ENCODE measurements at regions not wholly inside any gene's neighbourhood (a gene's known extent, or its start where the extent isn't known, plus 50 kb on each side); places are given as distances from the start of the nearest gene placed in this dataset.
"Not testable (repeated sequence)": the region's sequence is repeated elsewhere in the genome, so short reads cannot be mapped to it uniquely, and the experiment has no call there.

DNA sequence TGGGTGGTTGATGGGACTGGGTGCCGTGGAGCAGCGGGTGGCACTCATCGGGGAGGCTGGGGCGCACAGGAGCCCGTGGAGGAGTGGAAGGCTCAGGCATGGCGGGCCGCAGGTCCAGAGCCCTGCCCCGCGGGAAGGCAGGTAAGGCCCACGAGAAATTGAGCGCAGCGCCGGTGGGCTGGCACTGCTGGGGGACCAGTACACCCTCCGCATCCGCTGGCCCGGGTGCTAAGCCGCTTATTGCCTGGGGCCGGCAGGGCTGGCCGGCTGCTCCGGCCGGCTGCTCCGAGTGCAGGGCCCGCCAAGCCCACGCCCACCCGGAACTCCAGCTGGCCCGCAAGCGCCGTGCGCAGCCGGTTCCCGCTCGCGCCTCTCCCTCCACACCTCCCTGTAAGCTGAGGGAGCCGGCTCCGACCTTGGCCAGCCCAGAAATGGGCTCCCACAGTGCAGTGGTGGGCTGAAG is 85.1 kb upstream of the FAT4 start:
- TF ChIP-seq, protein P1, sequence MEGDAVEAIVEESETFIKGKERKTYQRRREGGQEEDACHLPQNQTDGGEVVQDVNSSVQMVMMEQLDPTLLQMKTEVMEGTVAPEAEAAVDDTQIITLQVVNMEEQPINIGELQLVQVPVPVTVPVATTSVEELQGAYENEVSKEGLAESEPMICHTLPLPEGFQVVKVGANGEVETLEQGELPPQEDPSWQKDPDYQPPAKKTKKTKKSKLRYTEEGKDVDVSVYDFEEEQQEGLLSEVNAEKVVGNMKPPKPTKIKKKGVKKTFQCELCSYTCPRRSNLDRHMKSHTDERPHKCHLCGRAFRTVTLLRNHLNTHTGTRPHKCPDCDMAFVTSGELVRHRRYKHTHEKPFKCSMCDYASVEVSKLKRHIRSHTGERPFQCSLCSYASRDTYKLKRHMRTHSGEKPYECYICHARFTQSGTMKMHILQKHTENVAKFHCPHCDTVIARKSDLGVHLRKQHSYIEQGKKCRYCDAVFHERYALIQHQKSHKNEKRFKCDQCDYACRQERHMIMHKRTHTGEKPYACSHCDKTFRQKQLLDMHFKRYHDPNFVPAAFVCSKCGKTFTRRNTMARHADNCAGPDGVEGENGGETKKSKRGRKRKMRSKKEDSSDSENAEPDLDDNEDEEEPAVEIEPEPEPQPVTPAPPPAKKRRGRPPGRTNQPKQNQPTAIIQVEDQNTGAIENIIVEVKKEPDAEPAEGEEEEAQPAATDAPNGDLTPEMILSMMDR (conservative IDR thresholded peaks at IDR 0.05), result no peak

DNA sequence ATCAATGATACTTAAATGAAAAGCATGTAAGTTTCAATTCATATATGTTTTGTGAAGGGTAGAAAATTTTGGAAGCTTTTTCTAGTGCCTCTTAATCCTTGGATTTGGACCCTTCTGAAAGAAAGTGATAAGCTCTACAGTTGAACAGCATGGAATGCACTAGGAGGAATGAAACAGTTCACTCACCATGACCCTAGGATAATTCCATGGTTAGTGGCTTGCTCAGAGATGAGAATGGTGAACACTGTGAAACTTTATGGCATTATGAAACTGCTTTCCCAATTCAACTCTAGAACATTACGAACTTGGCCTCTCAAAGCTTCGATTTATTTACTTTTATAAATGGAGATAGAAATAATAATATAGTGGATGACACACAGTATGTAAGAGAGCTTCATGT is 88.9 kb upstream of the FAT4 start:
- TF ChIP-seq, protein P1 (conservative IDR thresholded peaks at IDR 0.05), result no peak
- TF ChIP-seq ZFX (IDR thresholded peaks at IDR 0.05), result no peak
- no peak overlapping the region for H3K27ac ChIP-seq

More for the DNA sequence above, 85.1 kb upstream of the FAT4 start:
- no peak overlapping the region for H3K27ac ChIP-seq

DNA sequence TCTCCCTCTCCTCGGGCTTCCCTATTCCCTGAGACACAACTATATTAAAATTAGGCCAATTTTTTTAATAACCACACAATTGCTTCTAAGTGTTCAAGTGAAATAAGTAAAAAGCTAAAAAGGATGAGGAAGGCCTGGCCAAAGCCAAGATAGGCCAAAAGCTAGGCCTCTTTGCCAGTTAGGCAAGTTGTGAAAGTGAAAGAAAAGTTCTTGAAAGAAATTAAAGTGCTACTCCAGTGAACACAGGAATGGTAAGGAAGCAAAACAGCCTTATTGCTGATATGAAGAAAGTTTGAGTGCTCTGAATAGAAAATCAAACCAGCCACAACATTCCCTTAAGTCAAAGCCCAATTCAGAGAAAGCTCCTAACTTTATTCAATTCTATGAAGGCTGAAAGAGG is 114.2 kb upstream of the FAT4 start:
- no peak overlapping the region for H3K27ac ChIP-seq
- TF ChIP-seq, protein P1 (conservative IDR thresholded peaks at IDR 0.05), result no peak
- no peak for TF ChIP-seq ZFX (IDR thresholded peaks at IDR 0.05)

- H3K27ac ChIP-seq, result no peak overlapping the region
- TF ChIP-seq ZFX (IDR thresholded peaks at IDR 0.05), result no peak
- TF ChIP-seq, protein P1 (conservative IDR thresholded peaks at IDR 0.05), result no peak
These were observed 115.8 kb upstream of the FAT4 start for GRCh38 chr4:125198916-125199315.

GRCh38 chr4:125191874-125192459 is 122.8 kb upstream of the FAT4 start:
- not testable (repeated sequence) for H3K27ac ChIP-seq

GRCh38 chr4:125191232-125191631 is 123.5 kb upstream of the FAT4 start:
- TF ChIP-seq ZFX (IDR thresholded peaks at IDR 0.05), result no peak
- TF ChIP-seq, protein P1 (conservative IDR thresholded peaks at IDR 0.05), result no peak
- no peak overlapping the region for H3K27ac ChIP-seq

DNA sequence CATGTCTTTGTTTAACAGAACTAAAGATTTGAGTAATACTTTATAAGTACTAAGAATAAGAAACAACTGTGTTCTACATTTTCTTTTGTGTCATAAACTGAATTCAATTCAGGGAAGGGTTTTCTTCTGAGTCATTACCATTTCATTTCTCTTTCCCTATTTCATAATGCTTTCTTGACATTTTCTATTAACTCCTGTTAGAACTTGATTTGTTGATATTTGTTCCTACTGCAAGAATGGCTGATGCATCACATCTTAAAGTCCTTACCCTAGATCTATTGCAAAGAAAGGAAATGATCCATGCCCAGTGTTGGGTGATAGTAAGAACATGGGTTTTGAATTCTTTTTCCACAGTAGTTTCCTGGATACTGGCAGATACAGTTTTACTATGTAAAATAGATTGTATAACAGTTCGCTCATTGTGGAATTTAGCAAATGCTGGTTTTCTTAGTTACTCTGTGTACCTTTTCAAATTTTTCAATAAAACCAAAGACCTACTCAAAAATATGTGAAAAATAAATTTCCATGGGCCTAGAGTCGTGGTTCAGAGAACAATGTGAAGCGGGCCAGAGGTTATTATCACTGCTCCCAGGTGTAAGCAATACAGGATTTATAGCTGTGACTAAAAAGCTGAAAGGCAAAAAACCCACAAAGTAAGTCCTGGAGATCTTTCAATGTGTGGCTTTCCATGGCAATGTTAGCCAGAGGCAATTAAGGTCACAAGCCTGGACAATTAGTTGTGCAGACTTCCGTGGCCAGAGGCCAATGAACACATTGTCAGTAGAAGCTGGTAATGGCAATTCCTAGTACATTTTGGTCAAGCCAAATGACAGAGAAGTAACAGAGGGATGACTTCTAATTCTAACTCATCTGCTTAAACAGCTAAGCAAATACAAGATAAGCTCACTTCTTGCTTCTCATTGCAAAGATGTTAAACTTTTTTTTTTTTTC is 127.3 kb upstream of the FAT4 start:
- 0 out of 2 replicates have a peak overlapping the region, but pooled peaks have one; percentile 24 for H3K27ac ChIP-seq
- TF ChIP-seq, protein P1 (conservative IDR thresholded peaks at IDR 0.05), result no peak
- no peak for TF ChIP-seq ZFX (IDR thresholded peaks at IDR 0.05)
